BE2C (cell line): ENCODE measurements at regions not wholly inside any gene's neighbourhood (a gene's known extent, or its start where the extent isn't known, plus 50 kb on each side); places are given as distances from the start of the nearest gene placed in this dataset.
A peak's percentile ranks its signal among the peaks of the same experiment; 100 is the strongest.

Experiments used
- DNase-seq: peaks from one replicate; pipeline ENCODE4 v3.0.0-alpha.2; 2020
- H3K27me3 ChIP-seq: fragments of 250-450 bp; sonication (Bioruptor Pico); 2 replicates; pipeline ENCODE4 v1.5.1; 2020; ENCODE audit warnings: mild to moderate bottlenecking
- H3K36me3 ChIP-seq: fragments of 250-450 bp; sonication (Bioruptor Pico); 2 replicates; pipeline ENCODE4 v1.5.1; 2020; ENCODE audit warnings: mild to moderate bottlenecking
- H3K4me1 ChIP-seq: fragments of 250-450 bp; sonication (Bioruptor Pico); 2 replicates; pipeline ENCODE4 v1.5.1; 2020
- H3K4me3 ChIP-seq: 2 replicates; pipeline ENCODE4 v1.5.1; 2011; ENCODE audit warnings: low read depth, low read length
- H3K9me3 ChIP-seq: fragments of 250-450 bp; sonication (Bioruptor Pico); 2 replicates; pipeline ENCODE4 v1.5.1; 2020
- CTCF ChIP-seq: IDR thresholded peaks from 2 replicates; pipeline ENCODE4 v1.5.1; 2012; ENCODE audit warnings: mild to moderate bottlenecking, low read depth, low read length

GRCh38 chr10:128178302-128178958, 52.2 kb upstream of the MKI67 start:
- H3K27me3 ChIP-seq = no peaks in the 10 kb centered on the region
- DNase-seq = peak; percentile 46
- no peaks in the 10 kb centered on the region for H3K36me3 ChIP-seq
- H3K9me3 ChIP-seq = 0 out of 2 replicates have a peak, but pooled peaks cover 4% of the 10 kb centered on the region
- TF ChIP-seq CTCF = peak; percentile 60
- no peaks in the 10 kb centered on the region for H3K4me1 ChIP-seq
- H3K4me3 ChIP-seq = no peak overlapping the region

- Histone ChIP-seq H3K4me1 (no peaks in the 10 kb centered on the region), H3K27me3 (no peaks in the 10 kb centered on the region), H3K9me3 (no peaks in the 10 kb centered on the region), H3K4me3 (no peak overlapping the region), H3K36me3 (no peaks in the 10 kb centered on the region)
- no peak for TF ChIP-seq CTCF
- no peak for DNase-seq
Observed at GRCh38 chr10:128180843-128181242, 54.6 kb upstream of the MKI67 start.

GRCh38 chr10:128185627-128186026, 59.4 kb upstream of the MKI67 start:
- no peaks in the 10 kb centered on the region for H3K27me3 ChIP-seq
- no peaks in the 10 kb centered on the region for H3K4me1 ChIP-seq
- H3K36me3 ChIP-seq = no peaks in the 10 kb centered on the region
- no peak overlapping the region for H3K4me3 ChIP-seq
- TF ChIP-seq CTCF = no peak
- no peak for DNase-seq
- H3K9me3 ChIP-seq = no peaks in the 10 kb centered on the region

- Histone ChIP-seq H3K4me3 (peak overlapping the region; percentile 48), H3K36me3 (no peaks in the 10 kb centered on the region), H3K4me1 (no peaks in the 10 kb centered on the region), H3K9me3 (no peaks in the 10 kb centered on the region), H3K27me3 (no peaks in the 10 kb centered on the region)
- no peak for TF ChIP-seq CTCF
- DNase-seq = peak; percentile 43
Observed at GRCh38 chr10:128186959-128187787, 61.0 kb upstream of the MKI67 start.

GRCh38 chr10:128187788-128188185, 61.6 kb upstream of the MKI67 start:
- no peak for DNase-seq
- H3K27me3 ChIP-seq = no peaks in the 10 kb centered on the region
- H3K4me3 ChIP-seq = peak overlapping the region; percentile 48
- TF ChIP-seq CTCF = no peak
- H3K9me3 ChIP-seq = no peaks in the 10 kb centered on the region
- no peaks in the 10 kb centered on the region for H3K4me1 ChIP-seq
- H3K36me3 ChIP-seq = no peaks in the 10 kb centered on the region

GRCh38 chr10:128189176-128189575, 63.0 kb upstream of the MKI67 start:
- no peak for DNase-seq
- H3K36me3 ChIP-seq = no peaks in the 10 kb centered on the region
- no peaks in the 10 kb centered on the region for H3K4me1 ChIP-seq
- H3K9me3 ChIP-seq = no peaks in the 10 kb centered on the region
- no peak for TF ChIP-seq CTCF
- no peaks in the 10 kb centered on the region for H3K27me3 ChIP-seq
- no peak overlapping the region for H3K4me3 ChIP-seq
